Muscle layer of colon (tissue), 2 donors: ENCODE measurements at regions not wholly inside any gene's neighbourhood (a gene's known extent, or its start where the extent isn't known, plus 50 kb on each side); places are given as distances from the start of the nearest gene placed in this dataset.

Source experiments
- H3K27ac ChIP-seq: one replicate; pipeline ENCODE4 v1.7.0; 2013; ENCODE audit warnings: low read depth, mild to moderate bottlenecking, low read length, moderate library complexity
- H3K27me3 ChIP-seq, 2 donors: one replicate each; pipeline ENCODE4 v1.7.0; 2013; ENCODE audit warnings: low read length in 2 of 2, mild to moderate bottlenecking in 2 of 2; ENCODE audit not compliant: insufficient read depth in 2 of 2, control insufficient read depth in 1 of 2
- H3K36me3 ChIP-seq: one replicate; pipeline ENCODE4 v1.7.0; 2013; ENCODE audit warnings: mild to moderate bottlenecking, low read length; ENCODE audit not compliant: insufficient read depth
- H3K4me1 ChIP-seq: one replicate; pipeline ENCODE4 v1.7.0; 2013; ENCODE audit warnings: mild to moderate bottlenecking, low read length; ENCODE audit not compliant: insufficient read depth
- H3K4me3 ChIP-seq, 2 donors: one replicate each; pipeline ENCODE4 v1.7.0; 2013; ENCODE audit warnings: low read length in 2 of 2, low read depth in 1 of 2, mild to moderate bottlenecking in 1 of 2, moderate library complexity in 1 of 2
- H3K9ac ChIP-seq: one replicate; pipeline ENCODE4 v1.7.0; 2013; ENCODE audit warnings: low read length
- H3K9me3 ChIP-seq: one replicate; pipeline ENCODE4 v1.7.0; 2013; ENCODE audit warnings: mild to moderate bottlenecking, low read length
- donor health status: abdominal sarcoma.
- donor health status: Adenocarcinoma of cecum.

- no peak overlapping the region for H3K4me3 ChIP-seq
- no peaks in the 10 kb centered on the region for H3K9me3 ChIP-seq
- H3K27me3 ChIP-seq, result no peaks in the 10 kb centered on the region
- no peaks in the 10 kb centered on the region for H3K4me1 ChIP-seq
- no peaks in the 10 kb centered on the region for H3K36me3 ChIP-seq
- no peak overlapping the region for H3K27ac ChIP-seq
- H3K9ac ChIP-seq, result no peak overlapping the region
Measured at GRCh38 chr12:18207266-18207665, 54.1 kb upstream of the PIK3C2G start.

DNA sequence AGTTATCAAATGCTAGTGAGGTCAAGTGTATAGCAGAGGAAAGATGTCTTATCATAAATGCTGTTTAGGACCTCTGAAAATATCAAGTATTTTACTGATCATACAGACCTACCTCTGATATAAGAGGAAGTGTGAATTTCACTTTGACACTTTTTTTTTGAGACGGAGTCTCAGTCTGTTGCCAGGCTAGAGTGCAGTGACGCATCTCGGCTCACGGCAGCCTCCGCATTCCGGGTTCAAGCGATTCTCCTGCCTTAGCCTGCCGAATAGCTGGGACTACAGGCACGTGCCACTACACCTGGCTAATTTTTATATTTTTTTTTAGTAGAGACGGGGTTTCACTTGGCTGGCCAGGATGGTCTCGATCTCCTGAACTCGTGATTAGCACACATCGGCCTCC lies 55.1 kb upstream of the PIK3C2G start:
- no peak overlapping the region for H3K27ac ChIP-seq
- no peaks in the 10 kb centered on the region for H3K27me3 ChIP-seq
- no peaks in the 10 kb centered on the region for H3K4me1 ChIP-seq
- H3K36me3 ChIP-seq, result no peaks in the 10 kb centered on the region
- H3K4me3 ChIP-seq, result no peak overlapping the region
- H3K9ac ChIP-seq, result no peak overlapping the region
- H3K9me3 ChIP-seq, result no peaks in the 10 kb centered on the region

DNA sequence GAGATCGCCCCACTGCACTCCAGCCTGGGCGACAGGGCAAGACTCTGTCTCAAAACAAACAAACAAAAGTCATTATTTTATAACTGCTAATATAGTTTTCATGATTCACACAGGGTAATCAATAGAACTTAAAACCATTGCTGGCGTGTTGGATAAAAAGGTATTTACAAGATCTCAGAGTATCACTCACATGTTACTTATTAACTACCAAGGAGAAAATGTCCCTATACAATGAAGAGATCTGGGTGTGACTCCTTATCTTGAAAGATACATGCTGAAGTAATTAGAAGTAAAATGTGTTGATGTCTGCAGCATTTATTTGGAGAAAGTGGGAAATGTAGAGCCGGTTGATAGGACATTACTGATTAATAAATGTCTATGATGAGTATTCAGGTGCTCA lies 57.3 kb upstream of the PIK3C2G start:
- no peak overlapping the region for H3K27ac ChIP-seq
- no peaks in the 10 kb centered on the region for H3K4me1 ChIP-seq
- no peaks in the 10 kb centered on the region for H3K9me3 ChIP-seq
- H3K27me3 ChIP-seq, result no peaks in the 10 kb centered on the region
- H3K9ac ChIP-seq, result no peak overlapping the region
- no peaks in the 10 kb centered on the region for H3K36me3 ChIP-seq
- no peak overlapping the region for H3K4me3 ChIP-seq

GRCh38 chr12:18192119-18192518 lies 69.2 kb upstream of the PIK3C2G start:
- no peak overlapping the region for H3K9ac ChIP-seq
- H3K4me3 ChIP-seq, result no peak overlapping the region
- no peaks in the 10 kb centered on the region for H3K4me1 ChIP-seq
- no peaks in the 10 kb centered on the region for H3K9me3 ChIP-seq
- no peak overlapping the region for H3K27ac ChIP-seq
- H3K27me3 ChIP-seq, result no peaks in the 10 kb centered on the region
- H3K36me3 ChIP-seq, result no peaks in the 10 kb centered on the region

- Histone ChIP-seq H3K36me3 (no peaks in the 10 kb centered on the region), H3K4me1 (no peaks in the 10 kb centered on the region), H3K4me3 (no peak overlapping the region), H3K27ac (no peak overlapping the region), H3K9me3 (no peaks in the 10 kb centered on the region), H3K27me3 (no peaks in the 10 kb centered on the region), H3K9ac (no peak overlapping the region)
Measured at GRCh38 chr12:18183141-18183540, 78.2 kb upstream of the PIK3C2G start.

- no peak overlapping the region for H3K27ac ChIP-seq
- H3K4me1 ChIP-seq, result no peaks in the 10 kb centered on the region
- no peaks in the 10 kb centered on the region for H3K36me3 ChIP-seq
- H3K4me3 ChIP-seq, result no peak overlapping the region
- no peak overlapping the region for H3K9ac ChIP-seq
- H3K27me3 ChIP-seq, result no peaks in the 10 kb centered on the region
- H3K9me3 ChIP-seq, result peaks cover 5% of the 10 kb centered on the region
Measured at GRCh38 chr12:18171571-18171970, 81.6 kb upstream of the RERGL start.

- H3K9me3 ChIP-seq, result peaks cover 5% of the 10 kb centered on the region
- H3K9ac ChIP-seq, result no peak overlapping the region
- H3K27me3 ChIP-seq, result no peaks in the 10 kb centered on the region
- H3K27ac ChIP-seq, result no peak overlapping the region
- H3K4me3 ChIP-seq, result no peak overlapping the region
- no peaks in the 10 kb centered on the region for H3K4me1 ChIP-seq
- H3K36me3 ChIP-seq, result no peaks in the 10 kb centered on the region
Measured at GRCh38 chr12:18168016-18168415, 78.0 kb upstream of the RERGL start.

DNA sequence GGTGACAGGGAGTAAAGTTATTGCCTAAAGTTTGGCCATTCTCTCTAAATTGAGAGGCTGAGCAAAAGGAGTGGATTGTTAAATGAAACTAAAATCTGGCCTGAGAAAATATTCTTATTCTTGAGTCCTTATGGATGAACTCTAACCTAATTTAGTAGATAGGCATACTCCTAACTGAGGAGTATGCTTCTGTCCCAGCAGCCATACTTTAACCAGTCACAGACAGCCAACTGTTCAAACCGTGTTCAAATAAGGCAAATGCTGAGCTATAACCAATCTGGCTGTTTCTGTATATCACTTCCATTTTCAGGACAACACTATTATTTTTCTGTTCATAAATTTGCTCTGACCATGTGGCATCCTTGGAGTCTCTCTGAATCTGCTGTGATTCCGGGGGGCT lies 75.9 kb upstream of the RERGL start:
- Histone ChIP-seq H3K27ac (no peak overlapping the region), H3K27me3 (no peaks in the 10 kb centered on the region), H3K9ac (no peak overlapping the region), H3K9me3 (no peaks in the 10 kb centered on the region), H3K36me3 (no peaks in the 10 kb centered on the region), H3K4me1 (no peaks in the 10 kb centered on the region), H3K4me3 (peak overlapping the region in 1 of 2 donors; percentile 6)

GRCh38 chr12:18165422-18165871 lies 75.5 kb upstream of the RERGL start:
- H3K4me3 ChIP-seq, result peak overlapping the region in 1 of 2 donors; percentile 6
- H3K27ac ChIP-seq, result no peak overlapping the region
- H3K9ac ChIP-seq, result no peak overlapping the region
- no peaks in the 10 kb centered on the region for H3K27me3 ChIP-seq
- no peaks in the 10 kb centered on the region for H3K36me3 ChIP-seq
- H3K4me1 ChIP-seq, result no peaks in the 10 kb centered on the region
- H3K9me3 ChIP-seq, result no peaks in the 10 kb centered on the region

GRCh38 chr12:18160901-18161300 lies 70.9 kb upstream of the RERGL start:
- Histone ChIP-seq H3K36me3 (no peaks in the 10 kb centered on the region), H3K9ac (no peak overlapping the region), H3K4me3 (no peak overlapping the region)

GRCh38 chr12:18158774-18159557 lies 69.0 kb upstream of the RERGL start:
- Histone ChIP-seq H3K9ac (no peak overlapping the region), H3K27ac (no peak overlapping the region), H3K9me3 (no peaks in the 10 kb centered on the region), H3K4me3 (no peak overlapping the region), H3K27me3 (no peaks in the 10 kb centered on the region), H3K36me3 (no peaks in the 10 kb centered on the region), H3K4me1 (no peaks in the 10 kb centered on the region)

More at GRCh38 chr12:18160901-18161300, 70.9 kb upstream of the RERGL start:
- Histone ChIP-seq H3K27ac (no peak overlapping the region), H3K9me3 (no peaks in the 10 kb centered on the region), H3K27me3 (no peaks in the 10 kb centered on the region), H3K4me1 (no peaks in the 10 kb centered on the region)

GRCh38 chr12:18153826-18154225 lies 63.8 kb upstream of the RERGL start:
- Histone ChIP-seq H3K9ac (no peak overlapping the region), H3K27me3 (no peaks in the 10 kb centered on the region), H3K4me3 (no peak overlapping the region), H3K36me3 (no peaks in the 10 kb centered on the region), H3K27ac (no peak overlapping the region), H3K9me3 (no peaks in the 10 kb centered on the region), H3K4me1 (no peaks in the 10 kb centered on the region)
